ENCODE measurements at regions not wholly inside any gene's neighbourhood (a gene's known extent, or its start where the extent isn't known, plus 50 kb on each side); places are given as distances from the start of the nearest gene placed in this dataset.

GRCh38 chr16:7231762-7232161 lies 100.9 kb upstream of the RBFOX1 start:
- no peak for TF ChIP-seq POLR2A (IDR thresholded peaks at IDR 0.05)
- no peak for TF ChIP-seq CTCF (IDR thresholded peaks at IDR 0.05)

Measured in uterus (tissue), 2 donors.